Osteocyte (in vitro differentiated cells): ENCODE measurements at regions not wholly inside any gene's neighbourhood (a gene's known extent, or its start where the extent isn't known, plus 50 kb on each side); places are given as distances from the start of the nearest gene placed in this dataset.

Experiments used
- DNase-seq: peaks from one replicate; pipeline ENCODE4 v3.0.0; 2021; ENCODE audit warnings: mixed read lengths; ENCODE audit not compliant: unreplicated experiment; ENCODE audit errors: extremely low spot score
- H3K27ac Mint-ChIP-seq: one replicate; pipeline ENCODE4 v1.8.0; 2021; ENCODE audit warnings: mild to moderate bottlenecking, mixed read lengths; ENCODE audit not compliant: unreplicated experiment
- H3K27me3 Mint-ChIP-seq: one replicate; pipeline ENCODE4 v1.8.0; 2021; ENCODE audit warnings: mixed read lengths; ENCODE audit not compliant: unreplicated experiment
- H3K36me3 Mint-ChIP-seq: one replicate; pipeline ENCODE4 v1.8.0; 2021; ENCODE audit warnings: mixed read lengths; ENCODE audit not compliant: unreplicated experiment
- H3K4me1 Mint-ChIP-seq: one replicate; pipeline ENCODE4 v1.8.0; 2021; ENCODE audit warnings: mixed read lengths; ENCODE audit not compliant: unreplicated experiment
- H3K4me3 Mint-ChIP-seq: one replicate; pipeline ENCODE4 v1.8.0; 2021; ENCODE audit warnings: mild to moderate bottlenecking, moderate library complexity, mixed read lengths; ENCODE audit not compliant: unreplicated experiment
- H3K9me3 Mint-ChIP-seq: one replicate; pipeline ENCODE4 v1.8.0; 2021; ENCODE audit warnings: mixed read lengths; ENCODE audit not compliant: unreplicated experiment
- CTCF ChIP-seq: fragments of 200-600 bp; sonication (generic); IDR thresholded peaks from 2 replicates; pipeline ENCODE4 v1.5.0; 2021; ENCODE audit warnings: antibody characterized with exemption, mild to moderate bottlenecking, moderate library complexity

GRCh38 chr3:46092702-46093080 lies 65.4 kb upstream of the XCR1 start:
- Mint-ChIP-seq H3K36me3 (no peaks in the 10 kb centered on the region), H3K4me3 (no peak overlapping the region), H3K4me1 (no peaks in the 10 kb centered on the region), H3K27me3 (peaks cover 16% of the 10 kb centered on the region), H3K27ac (no peak overlapping the region), H3K9me3 (no peaks in the 10 kb centered on the region)
- no peak for TF ChIP-seq CTCF
- no peak for DNase-seq

- no peak overlapping the region for H3K27ac Mint-ChIP-seq
- H3K4me1 Mint-ChIP-seq: no peaks in the 10 kb centered on the region
These were observed 64.7 kb upstream of the XCR1 start for GRCh38 chr3:46091741-46092701.

GRCh38 chr3:46091046-46091445 lies 63.8 kb upstream of the XCR1 start:
- Mint-ChIP-seq H3K36me3 (no peaks in the 10 kb centered on the region), H3K4me3 (no peak overlapping the region), H3K9me3 (no peaks in the 10 kb centered on the region), H3K27me3 (peaks cover 20% of the 10 kb centered on the region), H3K4me1 (no peaks in the 10 kb centered on the region), H3K27ac (no peak overlapping the region)
- no peak for TF ChIP-seq CTCF
- DNase-seq: no peak

More at GRCh38 chr3:46091741-46092701, 64.7 kb upstream of the XCR1 start:
- Mint-ChIP-seq H3K4me3 (no peak overlapping the region), H3K36me3 (no peaks in the 10 kb centered on the region), H3K27me3 (peaks cover 16% of the 10 kb centered on the region), H3K9me3 (no peaks in the 10 kb centered on the region)
- TF ChIP-seq CTCF: no peak
- no peak for DNase-seq

GRCh38 chr3:46090161-46090591 lies 62.9 kb upstream of the XCR1 start:
- H3K9me3 Mint-ChIP-seq: no peaks in the 10 kb centered on the region
- H3K27me3 Mint-ChIP-seq: peaks cover 17% of the 10 kb centered on the region

More at GRCh38 chr3:46090161-46090591, 62.9 kb upstream of the XCR1 start:
- no peaks in the 10 kb centered on the region for H3K4me1 Mint-ChIP-seq
- TF ChIP-seq CTCF: no peak
- H3K4me3 Mint-ChIP-seq: no peak overlapping the region
- no peak overlapping the region for H3K27ac Mint-ChIP-seq
- DNase-seq: no peak
- no peaks in the 10 kb centered on the region for H3K36me3 Mint-ChIP-seq
